Suprapubic skin (tissue), 4 donors: ENCODE measurements at regions not wholly inside any gene's neighbourhood (a gene's known extent, or its start where the extent isn't known, plus 50 kb on each side); places are given as distances from the start of the nearest gene placed in this dataset.

Source experiments
- DNase-seq, 2 donors: peaks; one replicate each; pipeline ENCODE4 v3.0.0-alpha.2; 2019; ENCODE audit warnings: low spot score in 2 of 2
- H3K27ac ChIP-seq: fragments of 200-600 bp; sonication (generic); one replicate; pipeline ENCODE4 v1.5.1; 2019
- H3K27me3 ChIP-seq: fragments of 200-600 bp; sonication (generic); one replicate; pipeline ENCODE4 v1.5.1; 2019
- H3K36me3 ChIP-seq: fragments of 200-600 bp; sonication (generic); one replicate; pipeline ENCODE4 v1.5.1; 2019
- H3K4me1 ChIP-seq: fragments of 200-600 bp; sonication (generic); one replicate; pipeline ENCODE4 v1.5.1; 2019
- H3K4me3 ChIP-seq: fragments of 200-600 bp; sonication (generic); one replicate; pipeline ENCODE4 v1.5.1; 2019; ENCODE audit warnings: mild to moderate bottlenecking
- H3K9me3 ChIP-seq: fragments of 200-600 bp; sonication (generic); one replicate; pipeline ENCODE4 v1.5.1; 2019
- EP300 ChIP-seq: sonication (generic); formaldehyde crosslinking; IDR thresholded peaks from one replicate; pipeline ENCODE4 v1.6.1; 2017; ENCODE audit warnings: antibody characterized with exemption
- POLR2A ChIP-seq, 2 donors: fragments of 450-650 bp; IDR thresholded peaks; one replicate each; pipeline ENCODE4 v1.6.1; 2017; ENCODE audit warnings: antibody characterized with exemption in 2 of 2, mild to moderate bottlenecking in 2 of 2, moderate library complexity in 2 of 2
- POLR2AphosphoS5 ChIP-seq, 3 donors: sonication (generic); formaldehyde crosslinking; IDR thresholded peaks; one replicate each; pipeline ENCODE4 v1.6.1; 2017; ENCODE audit warnings: antibody characterized with exemption in 3 of 3
- WGBS: methylation state at CpG from one replicate; pipeline ENCODE4 v1.1.5; 2018; 5-methylcytosine and 5-hydroxymethylcytosine counted together
- TF ChIP-seq, protein P1 (sequence below), 2 donors: fragments of 200-600 bp in 1 of 2; fragments of 450-650 bp in 1 of 2; sonication (generic) in 1 of 2; IDR thresholded peaks; one replicate each; pipeline ENCODE4 v1.5.1; 2016 to 2019; ENCODE audit warnings: antibody characterized with exemption in 2 of 2, mild to moderate bottlenecking in 1 of 2, moderate library complexity in 1 of 2

DNA sequence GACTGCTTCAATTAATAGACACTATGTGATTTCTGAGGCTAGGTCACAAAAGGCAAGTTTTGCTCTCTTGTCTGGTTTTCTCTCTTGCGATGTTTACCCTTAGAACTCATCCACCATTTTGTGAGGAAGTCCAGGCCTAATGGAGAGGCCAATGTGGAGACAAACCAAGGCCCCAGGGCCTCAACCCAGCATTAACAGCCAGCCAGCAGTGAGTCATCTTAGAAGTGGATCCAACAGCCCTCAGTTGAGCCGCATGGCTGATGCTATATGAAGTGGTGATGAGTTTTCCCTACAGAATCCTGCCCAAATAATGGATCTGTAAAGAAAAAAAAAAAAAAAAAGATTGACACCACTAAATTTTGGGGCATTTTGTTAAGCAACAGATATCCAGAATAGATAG is 95.1 kb downstream of the DNTTIP2 start:
- Histone ChIP-seq H3K9me3 (no peaks in the 10 kb centered on the region), H3K27me3 (no peaks in the 10 kb centered on the region), H3K36me3 (no peaks in the 10 kb centered on the region), H3K27ac (no peak overlapping the region), H3K4me3 (no peak overlapping the region), H3K4me1 (peaks cover 2% of the 10 kb centered on the region)
- no peak for DNase-seq
- no peak for TF ChIP-seq POLR2A (IDR thresholded peaks at IDR 0.05)
- no peak for TF ChIP-seq EP300
- TF ChIP-seq, protein P1, sequence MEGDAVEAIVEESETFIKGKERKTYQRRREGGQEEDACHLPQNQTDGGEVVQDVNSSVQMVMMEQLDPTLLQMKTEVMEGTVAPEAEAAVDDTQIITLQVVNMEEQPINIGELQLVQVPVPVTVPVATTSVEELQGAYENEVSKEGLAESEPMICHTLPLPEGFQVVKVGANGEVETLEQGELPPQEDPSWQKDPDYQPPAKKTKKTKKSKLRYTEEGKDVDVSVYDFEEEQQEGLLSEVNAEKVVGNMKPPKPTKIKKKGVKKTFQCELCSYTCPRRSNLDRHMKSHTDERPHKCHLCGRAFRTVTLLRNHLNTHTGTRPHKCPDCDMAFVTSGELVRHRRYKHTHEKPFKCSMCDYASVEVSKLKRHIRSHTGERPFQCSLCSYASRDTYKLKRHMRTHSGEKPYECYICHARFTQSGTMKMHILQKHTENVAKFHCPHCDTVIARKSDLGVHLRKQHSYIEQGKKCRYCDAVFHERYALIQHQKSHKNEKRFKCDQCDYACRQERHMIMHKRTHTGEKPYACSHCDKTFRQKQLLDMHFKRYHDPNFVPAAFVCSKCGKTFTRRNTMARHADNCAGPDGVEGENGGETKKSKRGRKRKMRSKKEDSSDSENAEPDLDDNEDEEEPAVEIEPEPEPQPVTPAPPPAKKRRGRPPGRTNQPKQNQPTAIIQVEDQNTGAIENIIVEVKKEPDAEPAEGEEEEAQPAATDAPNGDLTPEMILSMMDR (IDR thresholded peaks at IDR 0.05), result no peak
- TF ChIP-seq POLR2AphosphoS5 (IDR thresholded peaks at IDR 0.05), result no peak
- WGBS, result 83% methylated on average over 2 of the region's 2 CpGs

DNA sequence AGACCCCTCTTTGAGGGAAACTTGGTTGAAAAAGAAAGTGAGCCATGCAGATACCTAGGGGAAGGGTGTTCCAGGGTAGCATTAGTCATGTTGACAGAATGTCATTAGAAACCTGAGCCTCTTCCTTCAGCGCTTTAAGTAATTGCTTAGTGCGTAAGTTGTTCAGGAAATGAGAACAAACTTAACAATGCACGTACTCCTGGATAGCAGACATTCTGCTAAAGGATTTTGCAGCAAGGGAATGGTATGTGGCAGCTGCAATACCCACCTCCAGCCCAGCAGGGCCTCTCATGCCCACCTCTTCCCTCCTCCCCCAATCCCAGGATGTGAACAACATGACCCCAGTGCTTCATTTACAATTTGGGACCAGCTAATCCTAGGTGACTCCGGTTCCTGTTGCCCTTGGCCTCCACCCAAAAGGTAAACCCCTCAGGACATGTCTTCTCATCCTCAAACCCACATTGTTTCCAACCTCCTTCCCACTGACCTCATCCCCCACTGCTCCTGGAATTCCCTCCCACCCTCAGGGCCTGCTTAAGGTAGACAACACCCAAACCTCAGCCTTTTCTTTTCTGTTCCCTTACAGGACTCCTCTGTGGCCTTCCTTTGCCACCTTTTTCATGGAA is 98.0 kb upstream of the BCAR3 start:
- WGBS, result 79% methylated on average over 4 of the region's 4 CpGs
- H3K36me3 ChIP-seq, result no peaks in the 10 kb centered on the region
- H3K27ac ChIP-seq, result no peak overlapping the region
- no peaks in the 10 kb centered on the region for H3K27me3 ChIP-seq
- H3K4me1 ChIP-seq, result peaks cover 2% of the 10 kb centered on the region
- no peak for TF ChIP-seq EP300
- TF ChIP-seq POLR2A (IDR thresholded peaks at IDR 0.05), result no peak
- TF ChIP-seq POLR2AphosphoS5 (IDR thresholded peaks at IDR 0.05), result no peak
- TF ChIP-seq, protein P1 (IDR thresholded peaks at IDR 0.05), result no peak
- no peak overlapping the region for H3K4me3 ChIP-seq
- DNase-seq, result no peak
- H3K9me3 ChIP-seq, result no peaks in the 10 kb centered on the region

DNA sequence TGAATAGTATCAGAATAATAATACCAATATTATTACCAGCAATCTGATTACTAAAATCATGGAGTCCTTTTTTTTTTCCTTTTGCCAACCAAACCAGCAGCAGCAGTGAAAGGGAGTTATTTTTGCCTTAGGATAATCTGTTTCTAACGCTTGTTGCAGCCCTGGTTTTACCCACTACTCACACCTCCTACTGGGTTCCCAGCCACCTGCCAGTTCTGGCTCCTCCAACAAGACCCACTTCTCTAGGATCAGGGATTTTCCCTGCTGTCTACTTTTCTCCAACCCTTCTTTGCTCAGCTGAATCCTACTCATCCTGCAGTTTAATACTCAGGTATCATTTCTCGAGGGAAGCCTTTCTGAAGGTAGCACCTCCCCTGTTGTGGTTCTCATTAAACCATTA is 96.8 kb upstream of the BCAR3 start:
- no peak overlapping the region for H3K27ac ChIP-seq
- WGBS, result 84% methylated on average over 2 of the region's 2 CpGs
- H3K4me1 ChIP-seq, result peaks cover 2% of the 10 kb centered on the region
- TF ChIP-seq POLR2A (IDR thresholded peaks at IDR 0.05) (no peak), POLR2AphosphoS5 (IDR thresholded peaks at IDR 0.05) (no peak), EP300 (no peak)
- TF ChIP-seq, protein P1 (IDR thresholded peaks at IDR 0.05), result no peak
- no peaks in the 10 kb centered on the region for H3K36me3 ChIP-seq
- no peaks in the 10 kb centered on the region for H3K27me3 ChIP-seq
- no peak overlapping the region for H3K4me3 ChIP-seq
- no peaks in the 10 kb centered on the region for H3K9me3 ChIP-seq
- DNase-seq, result no peak

DNA sequence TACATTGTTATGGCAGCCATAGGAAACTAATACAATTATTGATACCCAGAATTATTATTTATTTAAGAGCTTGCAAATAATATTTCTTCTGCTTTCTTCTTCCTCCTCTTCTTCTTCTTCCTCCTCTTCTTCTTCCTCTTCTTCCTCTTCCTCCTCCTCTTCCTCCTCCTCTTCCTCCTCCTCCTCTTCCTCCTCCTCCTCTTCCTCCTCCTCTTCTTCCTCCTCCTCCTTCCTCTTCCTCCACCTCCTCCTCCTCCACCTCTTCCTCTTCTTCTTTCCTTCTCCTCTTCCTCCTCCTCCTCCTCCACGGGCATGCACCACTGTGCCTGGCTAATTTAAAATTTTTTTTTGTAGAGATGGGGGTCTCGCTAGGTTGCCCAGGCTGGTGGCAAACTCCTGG is 95.6 kb upstream of the BCAR3 start:
- DNase-seq, result no peak
- Histone ChIP-seq H3K27ac (no peak overlapping the region), H3K36me3 (no peaks in the 10 kb centered on the region), H3K9me3 (no peaks in the 10 kb centered on the region), H3K27me3 (no peaks in the 10 kb centered on the region), H3K4me3 (no peak overlapping the region), H3K4me1 (peaks cover 2% of the 10 kb centered on the region)
- TF ChIP-seq POLR2A (IDR thresholded peaks at IDR 0.05) (no peak), POLR2AphosphoS5 (IDR thresholded peaks at IDR 0.05) (no peak), EP300 (no peak)
- TF ChIP-seq, protein P1 (IDR thresholded peaks at IDR 0.05), result no peak
- WGBS, result 87% methylated on average over 2 of the region's 2 CpGs

DNA sequence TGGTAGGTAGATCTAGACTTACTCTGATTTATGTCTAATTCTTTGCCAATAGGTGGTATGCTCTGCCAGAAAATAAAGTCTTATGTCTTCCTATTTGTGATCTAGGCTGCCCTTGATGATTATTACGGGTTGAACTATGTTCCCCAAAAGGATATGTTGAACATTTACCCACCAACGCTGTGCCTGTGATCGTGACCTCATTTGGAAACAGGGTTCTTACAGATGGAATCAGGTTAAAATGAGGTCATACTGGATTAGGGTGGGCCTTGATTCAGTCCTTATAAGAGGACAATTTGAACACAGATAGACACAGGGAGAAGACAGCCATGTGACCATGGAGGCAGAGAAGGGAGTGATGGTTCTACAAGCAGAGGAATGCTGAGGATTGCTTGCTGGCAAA is 95.1 kb upstream of the BCAR3 start:
- H3K27me3 ChIP-seq, result no peaks in the 10 kb centered on the region
- no peaks in the 10 kb centered on the region for H3K36me3 ChIP-seq
- H3K27ac ChIP-seq, result no peak overlapping the region
- WGBS, result 80% methylated on average over 3 of the region's 3 CpGs
- DNase-seq, result no peak
- peaks cover 2% of the 10 kb centered on the region for H3K4me1 ChIP-seq
- H3K9me3 ChIP-seq, result no peaks in the 10 kb centered on the region
- TF ChIP-seq, protein P1 (IDR thresholded peaks at IDR 0.05), result no peak
- TF ChIP-seq EP300, result no peak
- no peak for TF ChIP-seq POLR2A (IDR thresholded peaks at IDR 0.05)
- TF ChIP-seq POLR2AphosphoS5 (IDR thresholded peaks at IDR 0.05), result no peak
- no peak overlapping the region for H3K4me3 ChIP-seq
